Effector CD4-positive, alpha-beta T cell (primary cell): ENCODE measurements at regions not wholly inside any gene's neighbourhood (a gene's known extent, or its start where the extent isn't known, plus 50 kb on each side); places are given as distances from the start of the nearest gene placed in this dataset.

Experiments used
- DNase-seq: peaks from one replicate; pipeline ENCODE4 v3.0.0-alpha.2; 2020

GRCh38 chr4:58551676-58552075, 1441.5 kb upstream of the IGFBP7 start:
- no peak for DNase-seq

DNA sequence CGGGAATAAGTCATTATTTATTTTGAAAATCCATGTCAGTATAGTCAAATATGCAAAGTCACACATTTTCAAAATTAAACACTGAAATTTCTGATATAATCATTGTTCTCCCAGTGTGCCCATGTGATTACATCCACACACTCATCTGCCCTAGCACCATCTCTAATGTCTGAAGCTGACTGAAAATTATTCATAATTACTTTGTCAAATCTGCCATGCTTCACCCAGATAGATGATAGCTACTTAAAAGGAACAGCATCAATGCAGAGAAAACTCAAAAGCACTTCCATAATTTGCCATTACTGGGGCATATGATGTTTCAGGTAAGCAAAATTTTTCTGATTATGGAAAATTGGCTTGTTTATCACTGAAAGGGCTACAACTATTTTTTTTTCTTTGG, 1433.3 kb upstream of the IGFBP7 start:
- DNase-seq = no peak

DNA sequence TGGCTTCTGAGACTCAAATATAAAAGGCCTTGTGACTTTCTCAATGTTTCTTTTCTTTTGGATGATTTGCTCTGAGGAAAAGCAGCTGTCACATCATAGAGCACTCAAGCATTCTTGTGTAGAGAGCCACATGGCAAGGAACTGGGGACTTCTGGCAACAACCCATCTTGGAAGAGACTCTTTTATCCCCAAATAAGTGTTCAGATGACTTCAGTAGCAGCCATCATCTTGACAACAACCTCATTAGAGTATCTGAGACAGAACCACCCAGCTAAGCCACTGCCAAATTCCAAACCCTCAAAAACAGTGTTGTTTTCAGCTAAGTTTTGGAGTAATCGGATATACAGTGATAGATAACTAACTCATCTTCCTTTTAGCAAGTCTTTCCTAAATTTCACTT, 1431.7 kb upstream of the IGFBP7 start:
- DNase-seq = no peak

GRCh38 chr4:58522765-58523382, 1412.7 kb upstream of the IGFBP7 start:
- no peak for DNase-seq

DNA sequence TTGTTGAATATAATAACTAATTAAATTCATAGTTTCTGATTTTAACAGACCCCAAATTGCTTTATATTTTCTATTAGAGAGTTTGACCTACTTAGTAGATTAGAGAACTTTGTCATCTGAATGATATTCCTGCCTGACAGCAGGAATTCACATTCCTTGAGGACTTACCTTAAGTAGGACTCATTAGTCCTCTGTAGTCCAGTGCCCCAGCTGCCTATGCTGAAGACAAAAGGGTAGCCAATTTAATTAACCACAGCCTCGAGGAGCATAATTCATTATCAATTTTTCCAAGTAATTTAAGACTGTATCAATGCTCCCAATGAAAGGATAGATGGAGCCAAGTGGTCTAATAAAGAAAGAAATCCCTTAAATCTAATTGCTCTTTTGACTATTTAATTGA, 1405.0 kb upstream of the IGFBP7 start:
- DNase-seq = no peak

- DNase-seq = no peak
Observed at GRCh38 chr4:58514299-58514698, 1404.1 kb upstream of the IGFBP7 start.

DNA sequence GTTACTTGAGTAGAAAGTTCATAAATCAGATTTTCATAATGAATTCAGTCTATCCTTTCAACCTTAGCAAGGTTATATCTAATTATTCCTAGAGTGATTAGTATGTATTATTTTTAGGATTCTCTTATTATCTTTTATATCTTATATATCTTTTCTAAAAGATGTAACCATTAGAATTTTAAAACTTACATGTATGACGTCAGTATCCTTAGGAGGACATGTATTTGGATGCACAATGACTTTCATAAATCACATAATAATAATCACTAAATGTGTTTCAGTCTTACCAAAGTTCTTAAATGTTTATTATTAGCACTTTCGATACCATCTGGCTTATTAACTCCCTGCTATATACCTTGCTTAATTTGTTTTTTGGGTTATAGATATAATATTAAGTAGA, 1400.5 kb upstream of the IGFBP7 start:
- DNase-seq = no peak

DNA sequence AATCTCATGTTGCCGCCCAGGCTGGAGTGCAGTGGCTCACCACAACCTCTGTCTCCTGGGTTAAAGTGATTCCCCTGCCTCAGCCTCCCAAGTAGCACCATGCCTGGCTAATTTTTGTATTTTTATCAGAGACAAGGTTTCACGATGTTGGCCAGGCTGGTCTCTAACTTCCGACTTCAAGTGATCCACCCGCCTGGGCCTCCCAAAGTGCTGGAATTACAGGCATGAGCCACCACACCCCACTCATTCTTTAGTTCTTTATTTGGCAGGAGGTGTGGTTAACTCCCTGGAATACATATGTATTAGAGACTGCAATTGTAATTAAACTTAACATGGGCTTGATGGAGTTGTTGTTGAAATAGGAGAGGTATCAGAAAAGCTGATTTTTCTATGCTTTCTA, 1396.9 kb upstream of the IGFBP7 start:
- no peak for DNase-seq

DNA sequence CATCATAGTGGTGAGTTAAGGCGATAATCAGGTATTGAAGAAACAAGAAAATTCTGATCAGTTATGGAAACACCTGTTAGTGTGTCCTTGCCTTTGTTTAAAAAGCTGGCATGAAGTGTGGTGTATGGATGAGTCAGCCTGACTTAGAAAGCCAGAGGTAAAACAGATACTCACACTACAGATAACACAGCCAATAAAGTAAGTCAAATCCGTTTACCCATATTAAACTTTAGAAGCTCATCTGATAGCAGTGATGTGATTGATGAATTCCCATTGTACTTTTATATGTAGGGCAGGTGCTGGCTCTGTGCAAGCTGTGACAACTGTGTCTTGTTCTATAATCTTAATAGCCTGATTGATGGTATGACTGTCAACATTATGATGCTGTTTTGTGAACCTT, 1392.7 kb upstream of the IGFBP7 start:
- DNase-seq = no peak

- DNase-seq = no peak
Observed at GRCh38 chr4:58499182-58499581, 1389.0 kb upstream of the IGFBP7 start.

- DNase-seq = no peak
Observed at GRCh38 chr4:58491620-58492019, 1381.4 kb upstream of the IGFBP7 start.

DNA sequence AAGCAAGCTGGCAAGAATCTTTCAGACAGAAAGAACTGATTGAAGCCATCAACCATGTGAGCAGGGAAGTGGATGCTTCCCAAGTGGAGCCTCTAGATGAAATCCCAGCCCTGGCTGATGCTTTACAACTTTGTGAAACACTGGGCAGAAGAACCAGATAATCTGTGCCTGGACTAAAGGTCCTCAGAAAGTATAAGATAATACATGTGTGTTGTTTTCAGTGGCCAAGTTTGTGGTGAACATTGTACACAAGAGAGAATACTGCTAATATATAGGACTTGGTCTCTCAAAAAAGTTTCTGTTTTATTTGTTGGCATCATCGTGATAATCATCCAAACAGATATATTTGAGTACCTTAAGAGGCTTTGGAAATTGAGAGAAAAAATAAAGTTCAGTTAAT, 1367.8 kb upstream of the IGFBP7 start:
- no peak for DNase-seq

DNA sequence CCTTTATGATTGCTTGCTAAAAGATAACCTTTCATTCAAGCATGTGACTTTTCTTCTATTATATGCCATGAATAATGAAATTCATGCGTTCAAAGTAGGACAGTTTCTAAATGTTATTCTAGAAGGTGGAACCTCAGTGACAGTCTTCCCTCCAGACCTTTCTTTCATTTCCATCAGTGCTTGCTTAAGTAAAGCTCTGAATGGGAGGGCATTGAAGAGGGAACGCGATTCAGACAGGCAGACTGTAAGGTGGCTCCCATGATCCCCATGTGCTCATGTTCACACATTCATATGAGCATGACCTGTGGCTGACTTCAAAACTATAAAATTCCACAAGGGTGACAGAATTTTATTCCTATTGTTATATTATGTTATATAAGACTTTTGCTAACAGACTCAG, 1367.3 kb upstream of the IGFBP7 start:
- no peak for DNase-seq

DNA sequence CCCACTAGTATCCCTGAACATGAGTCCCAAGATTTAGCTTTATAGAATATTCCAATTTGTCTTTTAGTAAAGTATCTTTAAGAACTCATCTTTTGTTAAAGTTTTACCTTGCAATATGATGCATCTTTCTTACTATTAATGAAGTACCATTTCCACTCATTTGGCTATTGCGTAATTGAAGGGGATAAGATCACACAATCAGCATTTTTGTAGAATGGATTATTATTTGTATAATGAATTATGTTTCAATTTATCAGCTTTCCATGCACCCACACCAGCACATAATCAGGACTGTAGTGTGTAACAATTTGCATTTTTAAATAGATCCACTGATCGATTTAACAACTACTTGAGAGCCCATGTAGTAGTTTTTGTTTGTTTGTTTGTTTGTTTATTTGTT, 1364.9 kb upstream of the IGFBP7 start:
- DNase-seq = no peak

GRCh38 chr4:58465031-58465430, 1354.8 kb upstream of the IGFBP7 start:
- DNase-seq = no peak

DNA sequence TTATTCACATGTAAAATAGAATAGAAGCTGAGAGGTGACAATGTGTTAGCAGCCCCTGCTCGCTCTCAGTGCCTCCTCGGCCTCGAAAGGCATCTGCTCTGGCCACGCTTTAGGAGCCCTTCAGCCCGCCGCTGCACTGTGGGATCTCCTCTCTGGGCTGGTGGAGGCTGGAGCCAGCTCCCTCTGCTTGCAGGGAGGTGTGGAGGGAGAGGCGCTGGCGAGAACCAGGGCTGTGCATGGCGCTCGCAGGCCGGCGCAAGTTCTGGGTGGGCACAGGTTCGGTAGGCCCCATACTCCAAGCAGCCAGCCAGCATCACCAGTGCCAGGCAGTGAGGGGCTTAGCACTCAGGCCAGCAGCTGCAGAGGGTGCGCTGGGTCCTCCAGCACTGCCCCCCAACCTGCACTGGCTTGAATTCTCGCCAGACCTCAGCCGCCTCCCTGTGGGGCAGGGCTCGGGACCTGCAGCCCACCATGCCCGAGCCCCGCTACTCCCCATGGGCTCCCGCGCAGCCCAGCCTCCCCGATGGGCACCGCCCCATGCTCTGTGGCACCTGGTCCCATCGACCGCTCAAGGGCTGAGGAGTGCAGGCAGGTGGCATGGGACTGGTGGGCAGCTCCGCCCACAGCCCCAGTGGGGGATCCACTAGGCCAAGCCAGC, 1346.7 kb upstream of the IGFBP7 start:
- DNase-seq = no peak

- DNase-seq = no peak
Observed at GRCh38 chr4:58453956-58454355, 1343.8 kb upstream of the IGFBP7 start.

DNA sequence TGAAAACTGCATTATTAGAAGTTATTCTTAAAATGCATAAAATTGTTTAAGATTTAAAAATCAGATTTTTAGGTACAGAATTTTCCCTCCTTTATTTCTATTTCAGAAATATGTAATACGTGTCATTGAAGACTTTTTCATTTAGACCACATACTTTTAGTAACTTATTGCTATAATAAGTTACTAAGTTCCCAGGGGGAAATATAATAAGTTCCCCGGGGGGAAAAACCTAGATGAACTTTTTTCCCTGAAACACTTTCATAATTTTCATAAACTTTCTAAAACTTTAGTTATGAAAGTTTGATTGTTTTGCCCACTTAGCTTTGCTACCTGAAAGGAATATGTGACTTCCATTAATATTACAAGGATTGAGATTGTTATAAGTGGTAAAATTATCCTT, 1341.5 kb upstream of the IGFBP7 start:
- DNase-seq = no peak

DNA sequence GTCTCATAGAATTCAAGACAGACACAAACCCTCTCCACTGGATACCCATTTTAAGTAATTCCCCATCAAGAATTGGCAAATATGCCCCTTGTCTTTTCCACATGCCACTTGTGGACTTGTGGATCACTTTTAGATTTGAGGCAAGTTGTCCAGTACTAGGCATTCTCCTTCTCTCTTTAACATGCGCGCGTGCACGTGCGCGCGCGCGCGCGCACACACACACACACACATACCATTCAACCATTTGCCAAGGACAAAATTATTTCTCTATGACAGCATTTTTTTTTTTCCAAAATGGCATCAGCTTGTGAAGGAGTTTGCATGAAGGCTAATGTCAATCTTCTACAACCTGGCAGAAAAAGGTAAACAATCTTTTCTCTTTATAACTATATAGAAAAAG, 1325.7 kb upstream of the IGFBP7 start:
- DNase-seq = no peak

DNA sequence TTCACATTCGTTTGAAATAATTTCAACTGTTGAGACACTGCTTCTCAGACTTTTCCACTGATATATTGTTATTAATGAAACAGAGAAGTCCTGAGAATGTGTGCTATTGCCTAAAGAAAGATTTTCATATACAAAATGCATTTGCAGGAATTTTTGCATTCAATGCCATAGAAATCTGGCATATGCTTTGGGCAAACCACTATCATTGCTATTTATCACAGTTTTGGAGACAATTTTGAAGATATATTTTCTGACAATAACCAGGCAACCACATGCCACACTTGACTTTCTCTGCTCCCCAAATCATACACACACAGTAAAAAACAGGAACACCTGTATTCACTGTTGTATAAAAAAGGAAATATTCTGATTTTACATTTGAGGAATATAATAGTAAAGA, 1303.7 kb upstream of the IGFBP7 start:
- DNase-seq = no peak

DNA sequence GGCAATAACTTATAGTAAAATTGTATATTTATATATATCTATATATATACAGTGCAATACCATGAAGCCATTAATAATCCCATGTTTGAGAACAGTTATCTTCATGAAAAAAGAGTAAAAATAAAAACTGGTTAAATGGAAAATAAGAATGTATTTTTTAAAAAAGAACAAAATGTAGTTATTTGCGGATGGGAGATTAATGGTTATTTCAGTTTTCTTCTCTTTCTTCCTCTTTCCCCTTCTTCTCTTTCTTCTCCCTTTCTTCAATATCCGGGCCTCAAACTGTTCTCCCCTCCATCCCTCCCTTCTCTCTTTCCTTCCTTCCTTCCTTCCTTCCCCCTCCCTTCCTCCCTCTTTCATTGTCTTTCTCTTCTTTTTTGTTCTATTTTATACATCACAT, 1301.7 kb upstream of the IGFBP7 start:
- no peak for DNase-seq

DNA sequence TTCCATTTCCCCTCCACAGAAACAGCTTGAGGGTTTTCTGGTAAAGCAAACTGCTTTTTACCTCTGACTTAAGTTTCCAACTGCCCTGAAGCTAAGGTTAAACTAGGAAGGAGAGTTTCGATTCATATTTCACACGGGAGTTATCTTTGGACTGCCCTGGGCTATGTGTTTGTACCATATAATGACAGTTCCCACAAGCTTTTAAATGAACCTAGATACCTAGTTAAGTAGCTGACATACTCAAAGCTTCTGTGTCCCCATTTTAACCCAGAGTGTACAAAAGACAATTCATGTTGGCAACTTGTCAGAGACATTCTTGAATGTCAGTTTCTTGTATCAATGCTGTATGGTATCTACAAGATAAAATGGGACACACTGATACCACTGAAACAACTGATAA, 1296.6 kb upstream of the IGFBP7 start:
- no peak for DNase-seq

GRCh38 chr4:58368221-58368620, 1258.0 kb upstream of the IGFBP7 start:
- no peak for DNase-seq

GRCh38 chr4:58360354-58361133, 1250.4 kb upstream of the IGFBP7 start:
- no peak for DNase-seq
